GM12873 (cell line): ENCODE measurements at regions not wholly inside any gene's neighbourhood (a gene's known extent, or its start where the extent isn't known, plus 50 kb on each side); places are given as distances from the start of the nearest gene placed in this dataset.
A peak's percentile ranks its signal among the peaks of the same experiment; 100 is the strongest.

Experiments
- TF ChIP-seq, protein P1 (sequence below): IDR thresholded peaks from 2 replicates; pipeline ENCODE4 v1.5.1; 2012; ENCODE audit warnings: low read depth, mild to moderate bottlenecking, moderate library complexity, low read length, control low read depth; ENCODE audit not compliant: insufficient read depth; ENCODE audit errors: missing control alignments

DNA sequence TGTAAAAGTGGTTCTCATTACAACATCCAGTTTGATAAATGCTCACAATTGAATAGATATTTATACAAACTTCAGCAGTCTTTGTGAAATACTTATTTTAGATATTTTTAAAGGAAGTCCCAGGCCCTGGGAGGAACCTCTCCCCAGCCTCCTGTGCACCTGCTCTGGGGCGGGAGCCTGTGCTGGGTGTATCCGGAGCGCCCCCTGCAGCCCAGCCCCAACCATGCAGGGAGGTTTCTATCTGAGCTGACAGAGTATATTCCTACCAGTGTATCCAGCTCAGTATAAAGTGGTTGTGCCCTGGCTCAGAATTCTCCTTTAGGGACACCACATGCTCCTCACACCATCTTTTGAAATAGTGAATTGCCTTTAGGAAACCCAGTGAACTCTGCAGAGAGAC is 851.8 kb downstream of the TMEM121 start:
- TF ChIP-seq, protein P1, sequence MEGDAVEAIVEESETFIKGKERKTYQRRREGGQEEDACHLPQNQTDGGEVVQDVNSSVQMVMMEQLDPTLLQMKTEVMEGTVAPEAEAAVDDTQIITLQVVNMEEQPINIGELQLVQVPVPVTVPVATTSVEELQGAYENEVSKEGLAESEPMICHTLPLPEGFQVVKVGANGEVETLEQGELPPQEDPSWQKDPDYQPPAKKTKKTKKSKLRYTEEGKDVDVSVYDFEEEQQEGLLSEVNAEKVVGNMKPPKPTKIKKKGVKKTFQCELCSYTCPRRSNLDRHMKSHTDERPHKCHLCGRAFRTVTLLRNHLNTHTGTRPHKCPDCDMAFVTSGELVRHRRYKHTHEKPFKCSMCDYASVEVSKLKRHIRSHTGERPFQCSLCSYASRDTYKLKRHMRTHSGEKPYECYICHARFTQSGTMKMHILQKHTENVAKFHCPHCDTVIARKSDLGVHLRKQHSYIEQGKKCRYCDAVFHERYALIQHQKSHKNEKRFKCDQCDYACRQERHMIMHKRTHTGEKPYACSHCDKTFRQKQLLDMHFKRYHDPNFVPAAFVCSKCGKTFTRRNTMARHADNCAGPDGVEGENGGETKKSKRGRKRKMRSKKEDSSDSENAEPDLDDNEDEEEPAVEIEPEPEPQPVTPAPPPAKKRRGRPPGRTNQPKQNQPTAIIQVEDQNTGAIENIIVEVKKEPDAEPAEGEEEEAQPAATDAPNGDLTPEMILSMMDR = peak; percentile 80

DNA sequence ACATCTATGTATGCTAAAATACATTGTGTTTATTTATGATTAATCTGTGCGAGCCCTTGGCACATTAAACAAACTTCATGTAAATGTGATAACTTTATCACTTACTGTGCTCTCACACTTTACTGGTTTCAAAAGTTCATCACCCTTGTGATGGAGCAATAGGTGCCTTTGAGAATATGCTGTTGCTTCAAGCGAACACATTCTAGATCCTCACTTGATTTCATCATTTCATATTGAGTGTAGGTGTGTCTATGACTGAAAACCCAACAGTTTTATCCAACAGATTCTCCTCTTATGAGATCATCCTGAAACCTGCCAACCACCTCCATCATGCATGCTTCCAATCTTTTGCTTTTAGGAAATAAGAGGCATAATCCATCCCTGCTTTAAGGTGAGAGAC is 854.4 kb downstream of the TMEM121 start:
- TF ChIP-seq, protein P1 = no peak

DNA sequence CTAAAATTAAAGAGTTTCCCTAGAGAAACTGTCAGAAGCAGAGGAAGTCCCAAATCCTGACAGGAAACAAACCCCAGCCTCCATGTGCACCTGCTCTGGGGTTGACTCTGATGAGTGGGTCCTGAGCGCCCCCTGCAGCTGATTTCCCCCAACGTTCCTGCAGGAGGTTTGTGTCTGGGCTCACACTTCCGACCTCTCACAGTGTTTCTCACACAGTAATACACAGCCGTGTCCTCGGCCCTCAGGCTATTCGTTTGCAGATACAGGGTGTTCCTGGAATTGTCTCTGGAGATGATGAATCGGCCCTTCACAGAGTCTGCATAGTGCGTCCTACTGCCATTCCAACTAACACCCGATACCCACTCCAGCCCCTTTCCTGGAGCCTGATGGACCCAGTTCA is 862.8 kb downstream of the TMEM121 start:
- TF ChIP-seq, protein P1 = peak; percentile 46

DNA sequence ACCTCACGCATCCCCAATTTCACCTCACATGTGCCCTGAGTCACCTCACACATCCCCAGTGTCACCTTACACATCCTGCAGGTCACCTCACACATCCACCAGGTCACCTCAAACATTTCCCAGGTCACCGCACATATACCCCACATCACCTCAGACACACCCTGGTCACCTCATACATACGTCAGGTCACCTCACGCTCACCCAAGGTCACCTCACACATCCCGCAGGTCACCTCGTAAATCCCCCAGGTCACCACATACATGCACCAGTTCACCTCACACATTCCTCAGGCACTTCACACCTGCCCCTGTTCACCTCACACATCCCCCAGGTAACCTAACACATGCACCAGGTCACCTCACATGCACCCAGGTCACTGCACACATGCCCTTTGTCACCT is 864.0 kb downstream of the TMEM121 start:
- TF ChIP-seq, protein P1 = no peak

DNA sequence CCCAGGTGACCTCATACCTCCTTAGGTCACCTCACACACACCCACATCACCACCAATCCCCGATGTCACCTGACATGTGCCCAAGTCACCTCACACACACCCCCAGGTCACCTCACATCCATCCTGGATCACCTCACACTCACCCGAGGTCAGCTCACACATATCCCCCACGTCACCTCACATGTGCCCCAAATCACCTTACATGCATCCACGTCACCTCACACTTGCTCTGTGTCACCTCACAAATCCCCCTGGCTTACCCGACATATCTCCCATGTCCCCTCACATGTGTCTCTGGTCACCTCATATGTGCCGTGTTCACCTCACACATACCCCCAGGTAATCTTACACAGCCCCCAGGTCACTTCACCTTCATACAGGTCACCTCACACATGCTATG is 864.6 kb downstream of the TMEM121 start:
- TF ChIP-seq, protein P1 = no peak

DNA sequence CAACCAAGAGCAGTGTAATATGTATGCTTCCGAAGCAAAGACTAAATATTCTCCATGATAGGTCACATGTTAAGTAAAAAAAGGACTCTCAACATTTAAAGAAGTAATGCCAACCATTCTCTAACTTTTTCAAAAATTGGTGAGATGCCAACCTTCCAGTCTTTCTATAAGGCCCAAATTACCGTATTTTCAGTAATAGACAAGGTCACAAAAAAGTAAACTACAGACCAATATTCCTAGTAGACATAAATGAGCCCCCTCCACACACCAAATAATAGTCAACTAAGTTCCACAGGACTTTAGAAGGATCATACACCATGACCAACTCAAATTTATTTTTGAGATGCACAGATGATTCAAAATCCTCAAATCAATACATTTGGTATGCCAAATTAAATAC is 867.4 kb downstream of the TMEM121 start:
- TF ChIP-seq, protein P1 = no peak

DNA sequence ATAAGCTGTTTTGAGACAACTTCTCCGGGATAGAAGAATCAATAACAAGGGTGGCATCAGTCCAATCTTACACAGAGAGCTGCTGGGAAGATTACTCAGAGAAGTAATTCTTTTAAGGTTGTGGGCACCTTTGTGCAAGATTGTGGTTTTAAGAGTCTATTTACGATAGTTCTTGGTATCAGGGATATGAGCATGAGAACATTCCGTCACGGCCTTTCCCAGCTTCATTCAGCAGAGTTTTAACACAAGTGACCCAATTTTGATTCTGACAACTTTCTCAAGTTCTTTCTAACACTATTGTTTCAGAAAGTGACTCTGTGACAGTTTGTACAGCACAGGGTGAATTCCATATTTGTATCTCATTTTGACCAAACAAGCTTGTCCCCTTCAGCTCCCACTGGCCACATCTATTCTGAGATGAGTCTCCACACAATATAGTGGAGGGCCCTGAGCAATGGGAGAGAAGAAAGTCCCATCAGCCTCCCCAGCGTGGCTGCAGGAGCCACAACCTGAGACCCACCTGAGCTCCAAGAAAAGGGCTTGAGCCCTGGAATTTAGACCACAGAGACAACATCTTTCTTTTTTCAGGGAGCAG is 869.2 kb downstream of the TMEM121 start:
- TF ChIP-seq, protein P1 = no peak

DNA sequence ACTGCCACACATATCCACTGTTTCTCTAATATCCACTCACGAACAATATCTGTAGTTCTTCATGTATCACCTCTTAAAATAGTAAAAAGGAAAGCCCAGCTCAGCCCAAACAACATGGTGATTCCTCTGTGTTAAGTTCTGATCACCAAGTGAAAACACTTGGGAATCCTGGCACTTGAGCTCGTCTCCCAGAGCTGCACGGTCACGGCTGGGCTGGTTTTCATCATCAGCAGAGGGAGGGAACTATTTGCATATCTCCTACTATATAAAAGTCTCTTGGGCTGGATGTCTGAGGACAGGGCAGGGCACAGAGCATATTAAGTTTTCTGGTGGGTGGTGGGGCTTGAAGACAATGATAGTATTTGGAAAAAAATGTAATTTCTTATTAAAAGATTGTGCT is 870.6 kb downstream of the TMEM121 start:
- TF ChIP-seq, protein P1 = no peak
